AG04449 (cell line): ENCODE measurements at regions not wholly inside any gene's neighbourhood (a gene's known extent, or its start where the extent isn't known, plus 50 kb on each side); places are given as distances from the start of the nearest gene placed in this dataset.

Experiments
- CTCF ChIA-PET: fragments of 350-600 bp; formaldehyde crosslinking; extraction: SDS; loops from one replicate; lab custom pipeline; 2021; ENCODE audit warnings: antibody characterized with exemption; lab: Yijun Ruan, JAX
- POLR2A ChIA-PET: fragments of 400-600, 350-600 bp; formaldehyde crosslinking; extraction: SDS; loops from one replicate; lab custom pipeline; 2020; ENCODE audit warnings: antibody characterized with exemption, inconsistent platforms; lab: Yijun Ruan, JAX
- DNase-seq: peaks from one replicate; pipeline ENCODE4 v3.0.0-alpha.2; 2010; ENCODE audit warnings: low read depth, low spot score
- H3K4me3 ChIP-seq: 2 replicates; pipeline ENCODE4 v1.5.1; 2011; ENCODE audit warnings: low read depth, mild to moderate bottlenecking, control low read depth, low read length
- TF ChIP-seq, protein P1 (sequence below): IDR thresholded peaks from one replicate; pipeline ENCODE4 v1.5.1; 2011; ENCODE audit warnings: mild to moderate bottlenecking, moderate library complexity, low read length, control low read depth, inconsistent platforms; ENCODE audit not compliant: insufficient read depth; ENCODE audit errors: missing control alignments

DNA sequence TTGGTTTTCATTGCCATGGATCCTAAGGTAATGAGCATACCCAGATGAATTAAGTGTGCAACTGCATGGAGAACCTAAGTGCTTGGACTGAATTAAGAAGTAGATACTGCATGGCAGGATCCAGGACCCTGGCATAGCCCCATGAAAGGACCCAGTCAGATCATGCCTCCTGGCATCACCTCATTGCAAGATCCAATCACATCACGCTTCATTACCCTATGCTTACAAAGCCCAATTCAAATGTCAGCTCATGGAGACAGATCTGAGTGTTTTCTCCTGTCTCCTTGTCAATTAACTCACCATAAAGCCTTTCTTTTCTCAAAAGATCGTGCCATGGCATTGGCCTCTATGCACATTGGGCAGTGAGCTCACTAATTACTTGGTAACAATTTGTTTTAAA lies 519.8 kb upstream of the ZNF804A start:
- H3K4me3 ChIP-seq: no peak overlapping the region
- CTCF ChIA-PET: no interaction called here

DNA sequence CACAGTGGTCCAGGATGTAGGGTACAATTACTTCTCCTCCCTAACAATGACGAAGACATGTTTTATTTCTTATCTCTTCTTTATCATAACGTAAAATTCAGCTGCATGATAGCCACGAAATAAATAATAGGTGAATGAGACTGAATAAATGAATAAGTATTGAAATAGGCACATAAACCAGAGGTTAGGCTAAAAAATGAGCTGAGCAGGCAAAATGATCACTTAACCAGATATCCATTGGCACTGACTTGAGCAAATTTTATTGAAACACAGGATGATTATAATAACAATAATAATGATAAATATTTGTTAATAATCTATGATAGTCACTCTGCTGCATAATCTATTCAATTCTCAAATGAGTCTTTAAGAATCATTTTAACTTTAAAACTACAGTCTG lies 506.9 kb upstream of the ZNF804A start:
- H3K4me3 ChIP-seq: no peak overlapping the region
- no peak for DNase-seq
- ChIA-PET POLR2A (no interaction called here), CTCF (no interaction called here)
- TF ChIP-seq, protein P1, sequence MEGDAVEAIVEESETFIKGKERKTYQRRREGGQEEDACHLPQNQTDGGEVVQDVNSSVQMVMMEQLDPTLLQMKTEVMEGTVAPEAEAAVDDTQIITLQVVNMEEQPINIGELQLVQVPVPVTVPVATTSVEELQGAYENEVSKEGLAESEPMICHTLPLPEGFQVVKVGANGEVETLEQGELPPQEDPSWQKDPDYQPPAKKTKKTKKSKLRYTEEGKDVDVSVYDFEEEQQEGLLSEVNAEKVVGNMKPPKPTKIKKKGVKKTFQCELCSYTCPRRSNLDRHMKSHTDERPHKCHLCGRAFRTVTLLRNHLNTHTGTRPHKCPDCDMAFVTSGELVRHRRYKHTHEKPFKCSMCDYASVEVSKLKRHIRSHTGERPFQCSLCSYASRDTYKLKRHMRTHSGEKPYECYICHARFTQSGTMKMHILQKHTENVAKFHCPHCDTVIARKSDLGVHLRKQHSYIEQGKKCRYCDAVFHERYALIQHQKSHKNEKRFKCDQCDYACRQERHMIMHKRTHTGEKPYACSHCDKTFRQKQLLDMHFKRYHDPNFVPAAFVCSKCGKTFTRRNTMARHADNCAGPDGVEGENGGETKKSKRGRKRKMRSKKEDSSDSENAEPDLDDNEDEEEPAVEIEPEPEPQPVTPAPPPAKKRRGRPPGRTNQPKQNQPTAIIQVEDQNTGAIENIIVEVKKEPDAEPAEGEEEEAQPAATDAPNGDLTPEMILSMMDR: no peak

More for the DNA sequence above, 519.8 kb upstream of the ZNF804A start:
- POLR2A ChIA-PET: no interaction called here
- DNase-seq: no peak
- TF ChIP-seq, protein P1: no peak

DNA sequence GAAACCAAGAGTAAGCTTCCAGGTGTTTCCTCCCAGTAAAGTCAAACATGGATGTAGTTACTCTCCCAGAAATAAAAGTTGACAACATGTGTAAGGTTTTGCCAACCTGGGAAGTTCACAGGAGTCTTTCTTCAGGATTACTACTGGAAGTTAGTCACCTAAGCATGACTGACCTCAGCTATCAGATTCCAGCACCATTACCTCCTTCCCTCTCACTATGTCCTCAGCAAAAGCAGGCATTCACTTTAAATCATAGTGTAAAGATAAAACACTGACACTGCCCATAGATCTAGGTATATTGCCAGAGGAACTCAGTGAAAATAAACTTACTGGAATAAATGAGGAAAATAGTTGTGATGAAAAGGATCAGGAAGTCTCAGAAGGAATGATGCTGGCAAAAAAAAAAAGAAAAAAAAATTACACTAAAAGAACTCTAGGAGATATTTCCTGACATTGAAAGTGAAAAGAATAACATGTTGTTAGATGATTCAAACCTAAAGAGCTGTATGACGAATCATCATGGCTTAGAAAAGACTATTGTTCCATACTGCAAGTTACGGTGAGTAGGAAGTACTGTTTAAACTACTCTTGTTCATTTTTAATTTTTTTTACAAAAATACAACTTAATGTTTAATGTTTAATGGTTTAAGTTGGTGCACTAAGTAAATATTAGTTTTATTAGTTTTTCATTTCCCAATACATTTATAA lies 484.5 kb upstream of the ZNF804A start:
- CTCF ChIA-PET: no interaction called here
- no peak for DNase-seq
- no peak overlapping the region for H3K4me3 ChIP-seq
- TF ChIP-seq, protein P1: no peak
- POLR2A ChIA-PET: no interaction called here

DNA sequence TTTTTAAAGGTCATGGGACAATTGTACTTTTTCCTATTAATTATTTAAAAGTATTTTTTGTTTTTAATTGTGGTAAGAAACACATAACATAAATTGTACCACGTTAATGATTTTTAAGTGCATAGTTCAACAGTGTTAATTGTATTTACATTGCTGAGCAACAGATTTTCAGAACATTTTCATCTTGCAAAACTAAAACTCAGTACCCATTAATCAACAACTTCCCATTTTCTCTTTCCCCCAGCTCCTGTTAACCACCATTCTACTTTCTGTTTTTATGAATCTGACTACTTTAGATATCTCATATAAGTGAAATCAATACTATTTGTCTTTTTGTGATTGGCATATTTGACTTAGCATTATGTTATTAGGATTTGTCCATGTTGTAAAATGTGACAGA lies 483.9 kb upstream of the ZNF804A start:
- no peak overlapping the region for H3K4me3 ChIP-seq
- DNase-seq: no peak
- ChIA-PET CTCF (no interaction called here), POLR2A (no interaction called here)
- TF ChIP-seq, protein P1: no peak

DNA sequence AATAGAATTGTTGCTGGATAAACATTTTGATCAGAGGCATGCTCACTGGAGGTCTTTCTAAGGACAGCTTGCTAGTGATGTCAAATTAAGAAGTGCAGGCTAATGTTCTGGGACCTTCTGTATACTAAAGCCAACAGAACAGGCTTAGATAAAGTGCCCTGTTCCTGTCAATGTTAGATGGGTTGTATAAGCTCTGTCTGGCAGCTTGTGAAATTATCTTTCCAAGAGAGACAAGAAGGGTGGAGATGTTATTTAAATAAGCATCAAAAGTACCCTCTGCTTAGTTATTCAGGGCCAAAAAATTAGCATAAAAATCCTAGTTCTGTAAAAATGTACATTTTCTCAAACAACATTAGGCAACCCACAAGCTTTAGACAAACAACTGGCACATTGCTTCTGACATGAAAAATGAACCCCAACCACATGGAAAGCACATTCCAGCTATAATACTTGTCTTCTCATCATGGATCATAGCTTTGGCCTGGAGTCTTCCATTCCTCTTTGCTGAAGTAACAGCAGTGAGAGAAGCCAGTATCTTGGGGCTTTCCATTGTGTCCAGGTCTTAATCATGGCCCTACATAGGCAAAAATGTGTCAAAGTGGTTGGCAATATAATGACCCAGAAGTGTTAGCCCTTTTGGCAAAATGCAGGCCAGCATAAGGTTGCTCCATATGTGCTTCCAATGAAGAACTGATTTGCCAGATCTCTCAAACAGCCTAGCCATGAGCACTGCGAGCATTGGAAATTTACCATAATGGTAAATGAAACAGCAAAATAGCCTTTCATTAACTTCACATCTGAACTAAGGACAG lies 478.1 kb upstream of the ZNF804A start:
- DNase-seq: no peak
- TF ChIP-seq, protein P1: no peak
- CTCF ChIA-PET: no interaction called here
- POLR2A ChIA-PET: no interaction called here
- H3K4me3 ChIP-seq: no peak overlapping the region

DNA sequence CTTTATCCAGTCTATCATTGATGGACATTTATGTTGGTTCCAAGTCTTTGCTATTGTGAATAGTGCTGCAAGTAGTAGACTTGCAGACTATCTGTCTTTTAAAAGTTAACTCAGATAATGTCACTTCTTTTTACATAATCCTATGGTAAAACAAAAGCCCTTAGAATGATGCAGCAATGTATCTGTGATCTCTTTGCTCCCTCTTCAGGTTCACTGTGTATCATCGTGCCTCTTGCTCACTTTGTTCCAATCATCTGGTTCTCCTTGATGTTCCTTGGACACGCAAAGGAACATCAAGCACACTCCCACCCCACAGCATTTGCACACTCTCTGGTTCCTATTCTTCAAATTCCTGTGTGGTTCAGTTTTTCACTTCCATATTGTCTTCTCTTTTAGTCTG lies 472.5 kb upstream of the ZNF804A start:
- CTCF ChIA-PET: no interaction called here
- no peak overlapping the region for H3K4me3 ChIP-seq
- POLR2A ChIA-PET: no interaction called here
- TF ChIP-seq, protein P1: no peak
- DNase-seq: no peak
